Tibial artery (tissue), 4 donors: ENCODE measurements at regions not wholly inside any gene's neighbourhood (a gene's known extent, or its start where the extent isn't known, plus 50 kb on each side); places are given as distances from the start of the nearest gene placed in this dataset.

Experiments used
- DNase-seq, 2 donors: peaks; one replicate each; pipeline ENCODE4 v3.0.0-alpha.2; 2019
- H3K27ac ChIP-seq, 2 donors: fragments of 200-600 bp; sonication (generic) in 1 of 2; 1 replicate in 1 of 2; 2 replicates in 1 of 2; pipeline ENCODE4 v1.5.1; 2018 to 2019; ENCODE audit warnings: mild to moderate bottlenecking in 1 of 2
- H3K27me3 ChIP-seq, 2 donors: fragments of 200-600 bp; sonication (generic) in 1 of 2; one replicate each; pipeline versions ENCODE4 v1.5.1 to v1.6.0; 2016 to 2019
- H3K36me3 ChIP-seq, 3 donors: fragments of 200-600 bp; sonication (generic) in 2 of 3; one replicate each; pipeline ENCODE4 v1.5.1; 2016 to 2019; ENCODE audit warnings: mild to moderate bottlenecking in 2 of 3
- H3K4me1 ChIP-seq, 4 donors: fragments of 200-600 bp; sonication (generic) in 2 of 4; 1 replicate in 3 of 4; 2 replicates in 1 of 4; pipeline ENCODE4 v1.5.1; 2016 to 2019
- H3K4me3 ChIP-seq, 2 donors: fragments of 200-600 bp; sonication (generic) in 1 of 2; 1 replicate in 1 of 2; 2 replicates in 1 of 2; pipeline ENCODE4 v1.5.1; 2018 to 2019; ENCODE audit warnings: mild to moderate bottlenecking in 2 of 2
- H3K9me3 ChIP-seq, 3 donors: fragments of 200-600 bp; sonication (generic) in 1 of 3; one replicate each; pipeline ENCODE4 v1.5.1; 2016 to 2019
- intact Hi-C: fragments of 100-400 bp; cut with DNase I; formaldehyde crosslinking; loops from one replicate; pipeline ENCODE4 v1.15.0; 2023; ENCODE audit warnings: low total_unique reads
- TF ChIP-seq, protein P1 (sequence below), 2 experiments: fragments of 200-600 bp in 1 of 2; fragments of 450-650 bp in 1 of 2; IDR thresholded peaks; one replicate each; pipeline ENCODE4 v1.5.1; 2017 to 2019; ENCODE audit warnings: antibody characterized with exemption in 2 of 2, mild to moderate bottlenecking in 1 of 2, moderate library complexity in 1 of 2

- Histone ChIP-seq H3K36me3 (peaks cover 36 to 56% (median 52%) of the 10 kb centered on the region in 3 donors), H3K27me3 (no peaks in the 10 kb centered on the region), H3K9me3 (no peaks in the 10 kb centered on the region), H3K4me1 (no peaks in the 10 kb centered on the region), H3K27ac (no peak overlapping the region), H3K4me3 (no peak overlapping the region)
- no peak for DNase-seq
- intact Hi-C loops, result no loop called here
- TF ChIP-seq, protein P1, sequence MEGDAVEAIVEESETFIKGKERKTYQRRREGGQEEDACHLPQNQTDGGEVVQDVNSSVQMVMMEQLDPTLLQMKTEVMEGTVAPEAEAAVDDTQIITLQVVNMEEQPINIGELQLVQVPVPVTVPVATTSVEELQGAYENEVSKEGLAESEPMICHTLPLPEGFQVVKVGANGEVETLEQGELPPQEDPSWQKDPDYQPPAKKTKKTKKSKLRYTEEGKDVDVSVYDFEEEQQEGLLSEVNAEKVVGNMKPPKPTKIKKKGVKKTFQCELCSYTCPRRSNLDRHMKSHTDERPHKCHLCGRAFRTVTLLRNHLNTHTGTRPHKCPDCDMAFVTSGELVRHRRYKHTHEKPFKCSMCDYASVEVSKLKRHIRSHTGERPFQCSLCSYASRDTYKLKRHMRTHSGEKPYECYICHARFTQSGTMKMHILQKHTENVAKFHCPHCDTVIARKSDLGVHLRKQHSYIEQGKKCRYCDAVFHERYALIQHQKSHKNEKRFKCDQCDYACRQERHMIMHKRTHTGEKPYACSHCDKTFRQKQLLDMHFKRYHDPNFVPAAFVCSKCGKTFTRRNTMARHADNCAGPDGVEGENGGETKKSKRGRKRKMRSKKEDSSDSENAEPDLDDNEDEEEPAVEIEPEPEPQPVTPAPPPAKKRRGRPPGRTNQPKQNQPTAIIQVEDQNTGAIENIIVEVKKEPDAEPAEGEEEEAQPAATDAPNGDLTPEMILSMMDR (IDR thresholded peaks at IDR 0.05), result no peak
Measured at GRCh38 chr17:68122587-68122986, 87.1 kb downstream of the KPNA2 start.

GRCh38 chr17:68125111-68125870, 89.8 kb downstream of the KPNA2 start:
- H3K36me3 ChIP-seq, result peaks cover 25 to 51% (median 47%) of the 10 kb centered on the region in 3 donors
- no peaks in the 10 kb centered on the region for H3K9me3 ChIP-seq
- peaks cover 0 to 6% (median 0%) of the 10 kb centered on the region in 4 donors for H3K4me1 ChIP-seq
- intact Hi-C loops, result no loop called here
- TF ChIP-seq, protein P1 (IDR thresholded peaks at IDR 0.05), result no peak
- no peak for DNase-seq
- no peak overlapping the region for H3K4me3 ChIP-seq
- no peak overlapping the region for H3K27ac ChIP-seq
- H3K27me3 ChIP-seq, result no peaks in the 10 kb centered on the region

DNA sequence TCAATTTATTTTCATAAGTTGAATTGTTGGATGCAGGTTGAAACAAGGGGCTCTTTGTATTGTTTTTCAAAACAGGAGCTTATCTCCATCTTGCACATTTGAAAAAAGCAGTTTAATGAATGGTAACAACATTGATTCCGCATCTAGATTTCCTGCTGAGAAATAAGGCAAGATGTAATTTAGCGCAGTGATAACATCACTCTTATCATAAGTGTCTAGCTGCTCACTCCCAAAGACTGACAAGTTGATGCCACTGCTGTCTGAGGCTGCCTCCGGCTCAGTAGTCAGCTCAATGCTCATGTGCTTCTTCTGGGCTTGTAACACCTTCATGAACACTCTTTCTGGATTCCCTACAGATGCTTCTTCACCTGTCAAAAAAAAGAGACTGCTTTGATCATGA, 92.4 kb downstream of the KPNA2 start:
- Histone ChIP-seq H3K27me3 (no peaks in the 10 kb centered on the region), H3K27ac (no peak overlapping the region), H3K36me3 (peaks cover 18 to 53% (median 47%) of the 10 kb centered on the region in 3 donors), H3K9me3 (no peaks in the 10 kb centered on the region), H3K4me1 (peaks cover 0 to 9% (median 0%) of the 10 kb centered on the region in 4 donors), H3K4me3 (no peak overlapping the region)
- TF ChIP-seq, protein P1 (IDR thresholded peaks at IDR 0.05), result no peak
- no peak for DNase-seq
- intact Hi-C loops, result no loop called here

DNA sequence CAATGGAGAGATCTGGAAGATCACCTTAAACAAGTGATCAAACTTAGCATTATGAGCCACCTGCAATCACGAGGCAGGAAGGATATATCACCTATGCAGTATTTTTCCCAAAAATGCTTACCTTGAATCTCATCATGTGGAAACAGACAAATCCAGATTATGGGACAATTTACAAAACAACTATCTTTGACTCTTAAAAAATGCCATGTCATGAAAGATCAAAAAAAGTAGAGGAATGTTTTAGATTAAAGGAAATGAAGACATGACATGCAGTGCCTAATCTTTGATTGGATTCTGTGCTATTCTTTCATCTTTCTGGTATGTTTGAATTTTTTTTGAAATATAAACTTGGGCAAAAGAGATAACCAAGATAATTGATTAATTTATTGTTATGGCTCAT, 95.9 kb downstream of the KPNA2 start:
- no peak overlapping the region for H3K27ac ChIP-seq
- TF ChIP-seq, protein P1 (IDR thresholded peaks at IDR 0.05), result no peak
- H3K9me3 ChIP-seq, result no peaks in the 10 kb centered on the region
- H3K36me3 ChIP-seq, result peaks cover 7 to 54% (median 49%) of the 10 kb centered on the region in 3 donors
- intact Hi-C loops, result no loop called here
- H3K4me1 ChIP-seq, result peaks cover 0 to 9% (median 0%) of the 10 kb centered on the region in 4 donors
- no peak for DNase-seq
- H3K4me3 ChIP-seq, result no peak overlapping the region
- H3K27me3 ChIP-seq, result no peaks in the 10 kb centered on the region

DNA sequence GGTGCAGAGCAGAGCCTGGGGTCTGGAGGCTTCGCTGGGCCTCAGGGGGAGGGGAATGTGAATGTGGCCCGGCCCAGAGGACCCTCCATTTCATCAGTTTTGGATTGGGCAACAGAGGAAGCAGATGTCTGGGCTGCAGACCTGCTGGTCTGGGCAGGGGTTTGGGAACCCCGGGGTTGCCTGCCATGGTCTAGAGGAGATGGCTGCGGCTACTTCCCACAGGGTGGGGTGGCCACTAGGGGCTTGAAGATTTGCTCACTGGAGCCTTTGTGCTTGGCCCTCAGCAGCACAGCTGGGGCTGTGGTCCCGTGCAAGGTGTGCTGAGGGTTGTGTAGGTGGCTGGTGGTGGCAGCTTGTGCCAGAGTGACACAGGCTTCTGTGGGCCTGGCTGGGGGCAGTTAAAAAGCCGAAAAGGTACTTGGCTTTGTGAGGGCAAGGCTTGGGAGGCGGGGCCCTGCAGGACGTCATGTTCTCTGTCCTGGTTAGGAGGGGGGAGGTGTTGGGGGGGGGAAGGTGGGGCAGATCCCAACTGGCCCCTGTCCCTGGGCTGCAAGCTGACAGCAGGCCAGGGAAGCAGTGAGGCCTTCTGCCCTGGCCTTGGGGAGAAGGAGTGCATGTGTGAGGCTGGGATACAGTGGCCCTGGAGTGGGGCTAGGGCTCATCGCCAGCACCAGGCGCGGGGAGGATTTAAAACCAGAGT, 98.0 kb downstream of the KPNA2 start:
- H3K4me3 ChIP-seq, result no peak overlapping the region
- no peak overlapping the region for H3K27ac ChIP-seq
- peaks cover 0 to 9% (median 0%) of the 10 kb centered on the region in 4 donors for H3K4me1 ChIP-seq
- H3K27me3 ChIP-seq, result no peaks in the 10 kb centered on the region
- peaks cover 4 to 38% (median 33%) of the 10 kb centered on the region in 3 donors for H3K36me3 ChIP-seq
- intact Hi-C loops, result no loop called here
- TF ChIP-seq, protein P1 (IDR thresholded peaks at IDR 0.05), result no peak
- DNase-seq, result no peak
- H3K9me3 ChIP-seq, result no peaks in the 10 kb centered on the region
